Activated T-cell treated with anti-CD3 and anti-CD28 coated beads, Interleukin-2, amount 50 U/mL, for 24 hours (primary cell): ENCODE measurements at regions not wholly inside any gene's neighbourhood (a gene's known extent, or its start where the extent isn't known, plus 50 kb on each side); places are given as distances from the start of the nearest gene placed in this dataset.
"Not testable (repeated sequence)": the region's sequence is repeated elsewhere in the genome, so short reads cannot be mapped to it uniquely, and the experiment has no call there.

Experiments used
- DNase-seq: peaks from one replicate; pipeline ENCODE4 v3.0.0-alpha.2; 2020
- H3K27ac Mint-ChIP-seq: 2 replicates; pipeline ENCODE4 v1.8.0; 2020; ENCODE audit warnings: mild to moderate bottlenecking, mixed read lengths
- H3K27me3 Mint-ChIP-seq: 2 replicates; pipeline ENCODE4 v1.8.0; 2020; ENCODE audit warnings: mixed read lengths
- H3K36me3 Mint-ChIP-seq: 2 replicates; pipeline ENCODE4 v1.8.0; 2020; ENCODE audit warnings: low read depth, mixed read lengths
- H3K4me1 Mint-ChIP-seq: 2 replicates; pipeline ENCODE4 v1.8.0; 2020; ENCODE audit warnings: low read depth, mixed read lengths
- H3K4me3 Mint-ChIP-seq: 2 replicates; pipeline ENCODE4 v1.8.0; 2020; ENCODE audit warnings: mild to moderate bottlenecking, moderate library complexity, mixed read lengths
- H3K9me3 Mint-ChIP-seq: 2 replicates; pipeline ENCODE4 v1.8.0; 2020; ENCODE audit warnings: mixed read lengths

- H3K27ac Mint-ChIP-seq: no peak overlapping the region
- no peak overlapping the region for H3K4me3 Mint-ChIP-seq
- no peak for DNase-seq
- no peaks in the 10 kb centered on the region for H3K27me3 Mint-ChIP-seq
- no peaks in the 10 kb centered on the region for H3K9me3 Mint-ChIP-seq
- H3K36me3 Mint-ChIP-seq: no peaks in the 10 kb centered on the region
- no peaks in the 10 kb centered on the region for H3K4me1 Mint-ChIP-seq
Observed at GRCh38 chr2:147433822-147434221, 411.0 kb upstream of the ACVR2A start.

GRCh38 chr2:147430408-147430807 lies 414.4 kb upstream of the ACVR2A start:
- H3K4me1 Mint-ChIP-seq: no peaks in the 10 kb centered on the region
- H3K27ac Mint-ChIP-seq: no peak overlapping the region
- DNase-seq: no peak
- H3K4me3 Mint-ChIP-seq: no peak overlapping the region
- no peaks in the 10 kb centered on the region for H3K9me3 Mint-ChIP-seq
- no peaks in the 10 kb centered on the region for H3K36me3 Mint-ChIP-seq
- H3K27me3 Mint-ChIP-seq: no peaks in the 10 kb centered on the region

GRCh38 chr2:147428120-147428747 lies 416.6 kb upstream of the ACVR2A start:
- no peak overlapping the region for H3K4me3 Mint-ChIP-seq
- no peaks in the 10 kb centered on the region for H3K4me1 Mint-ChIP-seq
- peaks cover 2% of the 10 kb centered on the region for H3K27me3 Mint-ChIP-seq
- no peaks in the 10 kb centered on the region for H3K9me3 Mint-ChIP-seq
- DNase-seq: no peak
- H3K36me3 Mint-ChIP-seq: no peaks in the 10 kb centered on the region
- no peak overlapping the region for H3K27ac Mint-ChIP-seq

- no peak for DNase-seq
- Mint-ChIP-seq H3K4me3 (no peak overlapping the region), H3K9me3 (no peaks in the 10 kb centered on the region), H3K36me3 (no peaks in the 10 kb centered on the region), H3K4me1 (peaks cover 5% of the 10 kb centered on the region), H3K27ac (no peak overlapping the region), H3K27me3 (peaks cover 2% of the 10 kb centered on the region)
Observed at GRCh38 chr2:147425437-147426029, 419.3 kb upstream of the ACVR2A start.

- Mint-ChIP-seq H3K36me3 (no peaks in the 10 kb centered on the region), H3K4me1 (peaks cover 12% of the 10 kb centered on the region), H3K27ac (no peak overlapping the region), H3K4me3 (no peak overlapping the region), H3K9me3 (peaks cover 2% of the 10 kb centered on the region), H3K27me3 (peaks cover 2% of the 10 kb centered on the region)
- no peak for DNase-seq
Observed at GRCh38 chr2:147424766-147425165, 420.1 kb upstream of the ACVR2A start.

GRCh38 chr2:147420947-147421675 lies 423.7 kb upstream of the ACVR2A start:
- Mint-ChIP-seq H3K36me3 (no peaks in the 10 kb centered on the region), H3K4me3 (no peak overlapping the region), H3K27me3 (peaks cover 6% of the 10 kb centered on the region), H3K4me1 (peaks cover 22% of the 10 kb centered on the region), H3K9me3 (peaks cover 5% of the 10 kb centered on the region), H3K27ac (no peak overlapping the region)
- no peak for DNase-seq

GRCh38 chr2:147420517-147420916 lies 424.3 kb upstream of the ACVR2A start:
- DNase-seq: no peak
- Mint-ChIP-seq H3K4me3 (no peak overlapping the region), H3K27me3 (peaks cover 6% of the 10 kb centered on the region), H3K27ac (no peak overlapping the region), H3K9me3 (peaks cover 5% of the 10 kb centered on the region), H3K4me1 (peaks cover 25% of the 10 kb centered on the region), H3K36me3 (no peaks in the 10 kb centered on the region)

- Mint-ChIP-seq H3K4me3 (no peak overlapping the region), H3K36me3 (no peaks in the 10 kb centered on the region), H3K27me3 (peaks cover 4% of the 10 kb centered on the region), H3K4me1 (peaks cover 27% of the 10 kb centered on the region), H3K9me3 (peaks cover 12% of the 10 kb centered on the region), H3K27ac (peak overlapping the region; percentile 51)
- no peak for DNase-seq
Observed at GRCh38 chr2:147416099-147416498, 428.7 kb upstream of the ACVR2A start.

- peaks cover 13% of the 10 kb centered on the region for H3K9me3 Mint-ChIP-seq
- not testable (repeated sequence) for H3K27ac Mint-ChIP-seq, H3K4me3 Mint-ChIP-seq, H3K36me3 Mint-ChIP-seq, H3K27me3 Mint-ChIP-seq, DNase-seq
- H3K4me1 Mint-ChIP-seq: peaks cover 15% of the 10 kb centered on the region
Observed at GRCh38 chr2:147414656-147415055, 430.2 kb upstream of the ACVR2A start.

- no peaks in the 10 kb centered on the region for H3K27me3 Mint-ChIP-seq
- peaks cover 1% of the 10 kb centered on the region for H3K36me3 Mint-ChIP-seq
- H3K4me3 Mint-ChIP-seq: no peak overlapping the region
Observed at GRCh38 chr2:147408357-147408756, 436.5 kb upstream of the ACVR2A start.

GRCh38 chr2:147405651-147406050 lies 439.2 kb upstream of the ACVR2A start:
- no peaks in the 10 kb centered on the region for H3K36me3 Mint-ChIP-seq
- no peak overlapping the region for H3K4me3 Mint-ChIP-seq

More at GRCh38 chr2:147408357-147408756, 436.5 kb upstream of the ACVR2A start:
- no peak for DNase-seq
- no peak overlapping the region for H3K27ac Mint-ChIP-seq
- H3K9me3 Mint-ChIP-seq: peaks cover 7% of the 10 kb centered on the region
- H3K4me1 Mint-ChIP-seq: peaks cover 3% of the 10 kb centered on the region

GRCh38 chr2:147398996-147399395 lies 445.8 kb upstream of the ACVR2A start:
- no peaks in the 10 kb centered on the region for H3K27me3 Mint-ChIP-seq
- DNase-seq: no peak
- H3K4me3 Mint-ChIP-seq: no peak overlapping the region
- H3K4me1 Mint-ChIP-seq: no peaks in the 10 kb centered on the region
- no peaks in the 10 kb centered on the region for H3K9me3 Mint-ChIP-seq
- H3K36me3 Mint-ChIP-seq: no peaks in the 10 kb centered on the region
- no peak overlapping the region for H3K27ac Mint-ChIP-seq

More at GRCh38 chr2:147405651-147406050, 439.2 kb upstream of the ACVR2A start:
- no peak for DNase-seq
- Mint-ChIP-seq H3K4me1 (peaks cover 3% of the 10 kb centered on the region), H3K9me3 (peaks cover 4% of the 10 kb centered on the region), H3K27me3 (no peaks in the 10 kb centered on the region), H3K27ac (no peak overlapping the region)

- H3K27me3 Mint-ChIP-seq: no peaks in the 10 kb centered on the region
- no peak overlapping the region for H3K27ac Mint-ChIP-seq
- H3K4me1 Mint-ChIP-seq: no peaks in the 10 kb centered on the region
- no peak overlapping the region for H3K4me3 Mint-ChIP-seq
- H3K36me3 Mint-ChIP-seq: no peaks in the 10 kb centered on the region
- H3K9me3 Mint-ChIP-seq: peaks cover 2% of the 10 kb centered on the region
- DNase-seq: no peak
Observed at GRCh38 chr2:147398301-147398700, 446.5 kb upstream of the ACVR2A start.

GRCh38 chr2:147396890-147397289 lies 447.9 kb upstream of the ACVR2A start:
- Mint-ChIP-seq H3K4me3 (no peak overlapping the region), H3K9me3 (peaks cover 2% of the 10 kb centered on the region), H3K4me1 (peaks cover 5% of the 10 kb centered on the region), H3K36me3 (no peaks in the 10 kb centered on the region), H3K27me3 (no peaks in the 10 kb centered on the region), H3K27ac (no peak overlapping the region)
- no peak for DNase-seq

GRCh38 chr2:147394179-147394790 lies 450.5 kb upstream of the ACVR2A start:
- Mint-ChIP-seq H3K9me3 (peaks cover 2% of the 10 kb centered on the region), H3K36me3 (no peaks in the 10 kb centered on the region), H3K27ac (no peak overlapping the region), H3K27me3 (peaks cover 2% of the 10 kb centered on the region), H3K4me1 (peaks cover 6% of the 10 kb centered on the region), H3K4me3 (no peak overlapping the region)
- DNase-seq: no peak
